ENCODE measurements at regions not wholly inside any gene's neighbourhood (a gene's known extent, or its start where the extent isn't known, plus 50 kb on each side); places are given as distances from the start of the nearest gene placed in this dataset.

DNA sequence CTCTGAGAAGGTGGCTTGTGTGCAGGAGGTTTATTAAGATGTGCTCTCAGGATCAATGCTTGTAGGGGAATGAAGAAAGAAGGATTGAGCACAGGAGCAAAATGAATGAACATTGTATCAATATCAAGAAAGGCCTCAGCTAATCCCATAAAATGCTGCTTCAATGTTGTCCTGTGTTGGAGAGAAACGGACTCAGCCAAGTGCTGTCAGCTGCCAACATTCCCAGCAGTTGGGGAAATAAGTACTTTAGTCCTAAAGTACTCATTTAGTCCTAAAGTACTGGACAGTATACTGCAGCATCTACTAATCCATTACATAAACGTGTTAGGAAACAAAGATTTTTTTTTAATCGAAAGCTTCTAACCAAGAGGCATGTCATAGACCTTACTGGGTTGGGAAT lies 255.9 kb downstream of the SEC23A start:
- TF ChIP-seq, protein P1, sequence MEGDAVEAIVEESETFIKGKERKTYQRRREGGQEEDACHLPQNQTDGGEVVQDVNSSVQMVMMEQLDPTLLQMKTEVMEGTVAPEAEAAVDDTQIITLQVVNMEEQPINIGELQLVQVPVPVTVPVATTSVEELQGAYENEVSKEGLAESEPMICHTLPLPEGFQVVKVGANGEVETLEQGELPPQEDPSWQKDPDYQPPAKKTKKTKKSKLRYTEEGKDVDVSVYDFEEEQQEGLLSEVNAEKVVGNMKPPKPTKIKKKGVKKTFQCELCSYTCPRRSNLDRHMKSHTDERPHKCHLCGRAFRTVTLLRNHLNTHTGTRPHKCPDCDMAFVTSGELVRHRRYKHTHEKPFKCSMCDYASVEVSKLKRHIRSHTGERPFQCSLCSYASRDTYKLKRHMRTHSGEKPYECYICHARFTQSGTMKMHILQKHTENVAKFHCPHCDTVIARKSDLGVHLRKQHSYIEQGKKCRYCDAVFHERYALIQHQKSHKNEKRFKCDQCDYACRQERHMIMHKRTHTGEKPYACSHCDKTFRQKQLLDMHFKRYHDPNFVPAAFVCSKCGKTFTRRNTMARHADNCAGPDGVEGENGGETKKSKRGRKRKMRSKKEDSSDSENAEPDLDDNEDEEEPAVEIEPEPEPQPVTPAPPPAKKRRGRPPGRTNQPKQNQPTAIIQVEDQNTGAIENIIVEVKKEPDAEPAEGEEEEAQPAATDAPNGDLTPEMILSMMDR (conservative IDR thresholded peaks at IDR 0.05): no peak
- TF ChIP-seq EZH2 (IDR thresholded peaks at IDR 0.05; ENCODE audit: low read depth): no peak
- no peak overlapping the region for H2AFZ ChIP-seq
- DNase-seq: no peak
- H3K4me2 ChIP-seq: no peak overlapping the region
- no peaks in the 10 kb centered on the region for H3K9me3 ChIP-seq (ENCODE audit: insufficient read depth, low read depth)
- no peaks in the 10 kb centered on the region for H3K79me2 ChIP-seq (ENCODE audit: low read depth)
- H3K27ac ChIP-seq: no peak overlapping the region
- H3K4me3 ChIP-seq: no peak overlapping the region
- H3K36me3 ChIP-seq (ENCODE audit: low read depth): no peaks in the 10 kb centered on the region
- ChIA-PET POLR2A (ENCODE audit: unreplicated experiment) (no interaction called here), CTCF (no interaction called here)
- no peaks in the 10 kb centered on the region for H3K4me1 ChIP-seq (replicated peaks; ENCODE audit: insufficient read depth)
- no peaks in the 10 kb centered on the region for H4K20me1 ChIP-seq (ENCODE audit: insufficient read depth)
- no TSS peak for BruUV-seq (replicated peaks)
- intact Hi-C loops (cut with micrococcal nuclease; ENCODE audit: unreplicated experiment): no loop called here
- no peaks in the 10 kb centered on the region for H3F3A ChIP-seq (ENCODE audit: insufficient read depth, low read depth)
- H3K27me3 ChIP-seq (ENCODE audit: insufficient read depth, low read depth): no peaks in the 10 kb centered on the region
- H3K9me2 ChIP-seq (ENCODE audit: insufficient read depth): no peaks in the 10 kb centered on the region

DNA sequence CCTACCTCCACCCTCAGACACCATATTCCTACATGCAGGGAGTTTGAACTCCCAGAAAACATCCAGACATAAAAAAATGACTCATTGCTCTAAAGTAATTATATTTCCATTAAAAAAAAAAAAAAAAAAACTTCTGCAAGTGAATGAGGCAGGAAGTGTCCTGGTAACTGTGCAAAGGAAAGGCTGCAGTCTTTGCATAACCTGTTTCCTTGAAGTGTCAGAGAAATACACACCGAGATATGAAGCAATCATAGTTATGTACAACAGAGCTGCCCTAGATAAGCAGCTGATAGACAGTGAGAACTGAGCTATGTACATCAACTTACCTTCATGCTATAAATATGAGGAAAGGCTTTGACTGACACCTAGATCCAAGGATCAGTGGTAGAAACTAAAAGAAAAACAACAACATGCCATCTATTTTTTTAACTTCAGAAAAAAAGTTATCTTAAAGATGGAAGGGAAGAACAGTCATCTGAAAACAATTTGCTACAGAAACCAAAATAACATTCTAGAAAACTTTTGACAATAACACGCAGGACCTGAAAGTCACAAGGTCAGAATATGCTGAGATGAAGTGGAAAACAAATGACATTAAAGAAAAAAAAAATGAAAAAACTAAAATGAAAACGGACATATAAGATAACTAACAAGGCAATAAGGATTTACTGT lies 263.2 kb downstream of the SEC23A start:
- TF ChIP-seq, protein P1 (conservative IDR thresholded peaks at IDR 0.05): no peak
- TF ChIP-seq EZH2 (IDR thresholded peaks at IDR 0.05; ENCODE audit: low read depth): no peak
- no peak overlapping the region for H3K4me2 ChIP-seq
- H3K4me3 ChIP-seq: no peak overlapping the region

DNA sequence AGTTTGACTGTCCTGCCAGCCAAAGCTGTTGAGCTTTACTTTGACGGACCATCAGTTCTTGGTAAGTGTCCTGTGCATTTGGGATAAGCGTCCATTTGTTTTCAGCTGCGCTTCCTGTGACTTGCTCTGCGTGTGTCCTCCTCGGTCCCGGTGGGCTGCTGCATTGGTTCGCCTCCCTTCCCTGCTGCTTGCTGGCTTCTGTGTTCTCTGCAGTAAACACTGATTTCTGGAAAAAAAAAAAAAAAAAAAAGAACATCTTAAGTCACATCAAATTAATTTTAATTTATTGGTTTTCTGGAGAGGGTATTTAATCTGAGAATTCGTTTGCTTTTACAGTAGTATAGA lies 264.1 kb downstream of the SEC23A start:
- intact Hi-C loops (cut with micrococcal nuclease; ENCODE audit: unreplicated experiment): loop anchor here (2.0 kb wide), 1 partner anchor 30 kb away; no protein-coding TSS in a partner anchor
- no peak overlapping the region for H3K4me3 ChIP-seq
- no peaks in the 10 kb centered on the region for H3K4me1 ChIP-seq (replicated peaks; ENCODE audit: insufficient read depth)
- no peaks in the 10 kb centered on the region for H3K36me3 ChIP-seq (ENCODE audit: low read depth)
- POLR2A ChIA-PET (ENCODE audit: unreplicated experiment): no interaction called here
- no peak for TF ChIP-seq EZH2 (IDR thresholded peaks at IDR 0.05; ENCODE audit: low read depth)
- TF ChIP-seq, protein P1 (conservative IDR thresholded peaks at IDR 0.05): no peak
- DNase-seq: no peak
- H3K79me2 ChIP-seq (ENCODE audit: low read depth): no peaks in the 10 kb centered on the region
- no peak overlapping the region for H2AFZ ChIP-seq
- no peak overlapping the region for H3K27ac ChIP-seq
- no peaks in the 10 kb centered on the region for H3K27me3 ChIP-seq (ENCODE audit: insufficient read depth, low read depth)
- no peaks in the 10 kb centered on the region for H3K9me3 ChIP-seq (ENCODE audit: insufficient read depth, low read depth)
- no peaks in the 10 kb centered on the region for H4K20me1 ChIP-seq (ENCODE audit: insufficient read depth)
- no peaks in the 10 kb centered on the region for H3F3A ChIP-seq (ENCODE audit: insufficient read depth, low read depth)
- H3K9me2 ChIP-seq (ENCODE audit: insufficient read depth): no peaks in the 10 kb centered on the region
- no peak overlapping the region for H3K4me2 ChIP-seq
- BruUV-seq (replicated peaks): no TSS peak
- CTCF ChIA-PET: no interaction called here

More for the DNA sequence above, 263.2 kb downstream of the SEC23A start:
- POLR2A ChIA-PET (ENCODE audit: unreplicated experiment): no interaction called here
- Histone ChIP-seq H3K27me3 (ENCODE audit: insufficient read depth, low read depth) (no peaks in the 10 kb centered on the region), H3F3A (ENCODE audit: insufficient read depth, low read depth) (no peaks in the 10 kb centered on the region), H3K9me3 (ENCODE audit: insufficient read depth, low read depth) (no peaks in the 10 kb centered on the region), H3K9me2 (ENCODE audit: insufficient read depth) (no peaks in the 10 kb centered on the region), H4K20me1 (ENCODE audit: insufficient read depth) (no peaks in the 10 kb centered on the region), H3K79me2 (ENCODE audit: low read depth) (no peaks in the 10 kb centered on the region), H3K27ac (no peak overlapping the region), H3K4me1 (replicated peaks; ENCODE audit: insufficient read depth) (no peaks in the 10 kb centered on the region), H3K36me3 (ENCODE audit: low read depth) (no peaks in the 10 kb centered on the region), H2AFZ (no peak overlapping the region)
- intact Hi-C loops (cut with micrococcal nuclease; ENCODE audit: unreplicated experiment): loop anchor here (2.0 kb wide), 1 partner anchor 31 kb away; no protein-coding TSS in a partner anchor
- BruUV-seq (replicated peaks): no TSS peak
- CTCF ChIA-PET: interaction anchor here (0.5 kb wide), 1 partner anchor 203 kb away, joined by 6 read pairs; no protein-coding TSS in a partner anchor
- peak; percentile 18 to 75 for DNase-seq
